ENCODE measurements at regions not wholly inside any gene's neighbourhood (a gene's known extent, or its start where the extent isn't known, plus 50 kb on each side); places are given as distances from the start of the nearest gene placed in this dataset.

DNA sequence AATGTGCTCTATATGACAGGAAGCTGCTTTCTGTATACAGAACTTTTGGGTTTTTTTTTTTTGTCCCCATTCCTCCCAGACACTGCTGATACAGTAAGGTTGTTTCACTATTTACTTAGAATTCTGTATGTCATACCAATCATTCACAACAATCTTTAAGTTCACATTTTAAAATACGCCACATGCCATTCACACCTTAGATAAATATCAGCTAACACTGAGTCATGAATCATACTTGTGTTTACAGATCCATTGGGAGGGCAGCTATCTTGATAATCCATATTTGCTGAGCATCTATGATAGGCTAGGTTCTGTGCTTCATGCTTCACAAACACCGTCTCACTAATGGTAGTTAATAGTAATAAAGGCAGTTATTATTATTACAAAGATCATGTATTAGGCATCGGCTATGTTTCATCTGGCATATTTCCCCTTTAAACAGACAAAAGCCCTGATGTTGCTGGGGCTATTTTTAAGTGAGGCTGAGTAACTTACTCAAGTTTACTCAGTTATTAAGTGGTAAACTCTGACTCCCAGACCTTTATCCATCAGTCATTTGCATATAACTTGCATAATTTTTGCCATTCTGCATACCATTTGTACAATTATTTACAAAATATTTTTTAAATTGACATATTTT lies 152.2 kb upstream of the HMHB1 start (continued):
- TF ChIP-seq, protein P1, sequence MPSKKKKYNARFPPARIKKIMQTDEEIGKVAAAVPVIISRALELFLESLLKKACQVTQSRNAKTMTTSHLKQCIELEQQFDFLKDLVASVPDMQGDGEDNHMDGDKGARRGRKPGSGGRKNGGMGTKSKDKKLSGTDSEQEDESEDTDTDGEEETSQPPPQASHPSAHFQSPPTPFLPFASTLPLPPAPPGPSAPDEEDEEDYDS (CRISPR knock-in tag; IDR thresholded peaks at IDR 0.05): 0 out of 2 replicates have a peak, but pooled peaks have one; percentile 11
- TF ChIP-seq ZBTB20 (CRISPR knock-in tag; IDR thresholded peaks at IDR 0.05; ENCODE audit: borderline replicate concordance, low read depth) (0 out of 2 replicates have a peak, but pooled peaks have one; percentile 43), SOX13 (IDR thresholded peaks at IDR 0.05) (no peak; the same call in 1 of the 2 replicates), SOX13 (CRISPR knock-in tag; conservative IDR thresholded peaks at IDR 0.05 in 1 of 2, IDR thresholded peaks at IDR 0.05 in 1 of 2) (peak in 1 of 2 experiments; percentile 66; a peak in 2 of 4 replicates), SALL2 (CRISPR knock-in tag; IDR thresholded peaks at IDR 0.05) (no peak), TBX2 (CRISPR knock-in tag; IDR thresholded peaks at IDR 0.05; ENCODE audit: borderline replicate concordance) (peak; percentile 40; the same call in 1 of the 2 replicates), FOXP1 (IDR thresholded peaks at IDR 0.05) (no peak), FOXP1 (CRISPR knock-in tag; IDR thresholded peaks at IDR 0.05) (peak; percentile 77), FOXA1 (IDR thresholded peaks at IDR 0.05) (peak; percentile 76), FOXA1 (CRISPR knock-in tag; IDR thresholded peaks at IDR 0.05) (peak; percentile 71), MBD4 (IDR thresholded peaks at IDR 0.05; ENCODE audit: borderline replicate concordance, low read length) (peak; percentile 41; the same call in 1 of the 2 replicates)
- TF ChIP-seq, protein P2, sequence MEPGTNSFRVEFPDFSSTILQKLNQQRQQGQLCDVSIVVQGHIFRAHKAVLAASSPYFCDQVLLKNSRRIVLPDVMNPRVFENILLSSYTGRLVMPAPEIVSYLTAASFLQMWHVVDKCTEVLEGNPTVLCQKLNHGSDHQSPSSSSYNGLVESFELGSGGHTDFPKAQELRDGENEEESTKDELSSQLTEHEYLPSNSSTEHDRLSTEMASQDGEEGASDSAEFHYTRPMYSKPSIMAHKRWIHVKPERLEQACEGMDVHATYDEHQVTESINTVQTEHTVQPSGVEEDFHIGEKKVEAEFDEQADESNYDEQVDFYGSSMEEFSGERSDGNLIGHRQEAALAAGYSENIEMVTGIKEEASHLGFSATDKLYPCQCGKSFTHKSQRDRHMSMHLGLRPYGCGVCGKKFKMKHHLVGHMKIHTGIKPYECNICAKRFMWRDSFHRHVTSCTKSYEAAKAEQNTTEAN (CRISPR knock-in tag; conservative IDR thresholded peaks at IDR 0.05): no peak
- TF ChIP-seq, protein P3, sequence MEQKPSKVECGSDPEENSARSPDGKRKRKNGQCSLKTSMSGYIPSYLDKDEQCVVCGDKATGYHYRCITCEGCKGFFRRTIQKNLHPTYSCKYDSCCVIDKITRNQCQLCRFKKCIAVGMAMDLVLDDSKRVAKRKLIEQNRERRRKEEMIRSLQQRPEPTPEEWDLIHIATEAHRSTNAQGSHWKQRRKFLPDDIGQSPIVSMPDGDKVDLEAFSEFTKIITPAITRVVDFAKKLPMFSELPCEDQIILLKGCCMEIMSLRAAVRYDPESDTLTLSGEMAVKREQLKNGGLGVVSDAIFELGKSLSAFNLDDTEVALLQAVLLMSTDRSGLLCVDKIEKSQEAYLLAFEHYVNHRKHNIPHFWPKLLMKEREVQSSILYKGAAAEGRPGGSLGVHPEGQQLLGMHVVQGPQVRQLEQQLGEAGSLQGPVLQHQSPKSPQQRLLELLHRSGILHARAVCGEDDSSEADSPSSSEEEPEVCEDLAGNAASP (CRISPR knock-in tag; IDR thresholded peaks at IDR 0.05; ENCODE audit: borderline replicate concordance): peak; percentile 29; the same call in 1 of the 2 replicates
- TF ChIP-seq, protein P4, sequence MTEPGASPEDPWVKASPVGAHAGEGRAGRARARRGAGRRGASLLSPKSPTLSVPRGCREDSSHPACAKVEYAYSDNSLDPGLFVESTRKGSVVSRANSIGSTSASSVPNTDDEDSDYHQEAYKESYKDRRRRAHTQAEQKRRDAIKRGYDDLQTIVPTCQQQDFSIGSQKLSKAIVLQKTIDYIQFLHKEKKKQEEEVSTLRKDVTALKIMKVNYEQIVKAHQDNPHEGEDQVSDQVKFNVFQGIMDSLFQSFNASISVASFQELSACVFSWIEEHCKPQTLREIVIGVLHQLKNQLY (CRISPR knock-in tag; IDR thresholded peaks at IDR 0.05): 0 out of 2 replicates have a peak, but pooled peaks have one; percentile 23
- TF ChIP-seq, protein P5, sequence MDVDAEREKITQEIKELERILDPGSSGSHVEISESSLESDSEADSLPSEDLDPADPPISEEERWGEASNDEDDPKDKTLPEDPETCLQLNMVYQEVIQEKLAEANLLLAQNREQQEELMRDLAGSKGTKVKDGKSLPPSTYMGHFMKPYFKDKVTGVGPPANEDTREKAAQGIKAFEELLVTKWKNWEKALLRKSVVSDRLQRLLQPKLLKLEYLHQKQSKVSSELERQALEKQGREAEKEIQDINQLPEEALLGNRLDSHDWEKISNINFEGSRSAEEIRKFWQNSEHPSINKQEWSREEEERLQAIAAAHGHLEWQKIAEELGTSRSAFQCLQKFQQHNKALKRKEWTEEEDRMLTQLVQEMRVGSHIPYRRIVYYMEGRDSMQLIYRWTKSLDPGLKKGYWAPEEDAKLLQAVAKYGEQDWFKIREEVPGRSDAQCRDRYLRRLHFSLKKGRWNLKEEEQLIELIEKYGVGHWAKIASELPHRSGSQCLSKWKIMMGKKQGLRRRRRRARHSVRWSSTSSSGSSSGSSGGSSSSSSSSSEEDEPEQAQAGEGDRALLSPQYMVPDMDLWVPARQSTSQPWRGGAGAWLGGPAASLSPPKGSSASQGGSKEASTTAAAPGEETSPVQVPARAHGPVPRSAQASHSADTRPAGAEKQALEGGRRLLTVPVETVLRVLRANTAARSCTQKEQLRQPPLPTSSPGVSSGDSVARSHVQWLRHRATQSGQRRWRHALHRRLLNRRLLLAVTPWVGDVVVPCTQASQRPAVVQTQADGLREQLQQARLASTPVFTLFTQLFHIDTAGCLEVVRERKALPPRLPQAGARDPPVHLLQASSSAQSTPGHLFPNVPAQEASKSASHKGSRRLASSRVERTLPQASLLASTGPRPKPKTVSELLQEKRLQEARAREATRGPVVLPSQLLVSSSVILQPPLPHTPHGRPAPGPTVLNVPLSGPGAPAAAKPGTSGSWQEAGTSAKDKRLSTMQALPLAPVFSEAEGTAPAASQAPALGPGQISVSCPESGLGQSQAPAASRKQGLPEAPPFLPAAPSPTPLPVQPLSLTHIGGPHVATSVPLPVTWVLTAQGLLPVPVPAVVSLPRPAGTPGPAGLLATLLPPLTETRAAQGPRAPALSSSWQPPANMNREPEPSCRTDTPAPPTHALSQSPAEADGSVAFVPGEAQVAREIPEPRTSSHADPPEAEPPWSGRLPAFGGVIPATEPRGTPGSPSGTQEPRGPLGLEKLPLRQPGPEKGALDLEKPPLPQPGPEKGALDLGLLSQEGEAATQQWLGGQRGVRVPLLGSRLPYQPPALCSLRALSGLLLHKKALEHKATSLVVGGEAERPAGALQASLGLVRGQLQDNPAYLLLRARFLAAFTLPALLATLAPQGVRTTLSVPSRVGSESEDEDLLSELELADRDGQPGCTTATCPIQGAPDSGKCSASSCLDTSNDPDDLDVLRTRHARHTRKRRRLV (CRISPR knock-in tag; IDR thresholded peaks at IDR 0.05): peak; percentile 81

All from HepG2 (cell line).